ENCODE measurements at regions not wholly inside any gene's neighbourhood (a gene's known extent, or its start where the extent isn't known, plus 50 kb on each side); places are given as distances from the start of the nearest gene placed in this dataset.

DNA sequence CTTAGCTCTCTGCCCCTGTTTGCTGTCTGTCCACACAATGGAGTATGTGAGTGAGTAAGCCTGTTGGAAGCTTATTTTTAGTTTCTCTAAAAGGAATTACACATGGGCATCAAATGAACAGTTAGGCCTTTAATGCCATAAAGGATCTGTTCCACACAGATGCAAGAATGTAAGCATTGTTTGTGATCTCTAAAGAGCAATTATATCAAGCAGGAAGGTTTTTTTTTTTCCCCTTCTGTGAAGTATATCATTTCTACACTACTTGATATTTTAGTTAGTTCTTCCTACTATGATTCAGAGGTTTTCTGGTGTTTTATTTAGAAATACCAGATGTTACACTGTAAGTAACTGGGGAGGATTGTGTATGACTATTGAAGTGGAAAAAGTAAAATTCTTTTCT is 627.5 kb downstream of the COL12A1 start:
- TF ChIP-seq SIN3A (IDR thresholded peaks at IDR 0.05; ENCODE audit: borderline replicate concordance, insufficient read depth, low read length): no peak
- no peak for TF ChIP-seq POLR2AphosphoS5 (IDR thresholded peaks at IDR 0.05; ENCODE audit: low read depth, low read length)
- TF ChIP-seq, protein P1, sequence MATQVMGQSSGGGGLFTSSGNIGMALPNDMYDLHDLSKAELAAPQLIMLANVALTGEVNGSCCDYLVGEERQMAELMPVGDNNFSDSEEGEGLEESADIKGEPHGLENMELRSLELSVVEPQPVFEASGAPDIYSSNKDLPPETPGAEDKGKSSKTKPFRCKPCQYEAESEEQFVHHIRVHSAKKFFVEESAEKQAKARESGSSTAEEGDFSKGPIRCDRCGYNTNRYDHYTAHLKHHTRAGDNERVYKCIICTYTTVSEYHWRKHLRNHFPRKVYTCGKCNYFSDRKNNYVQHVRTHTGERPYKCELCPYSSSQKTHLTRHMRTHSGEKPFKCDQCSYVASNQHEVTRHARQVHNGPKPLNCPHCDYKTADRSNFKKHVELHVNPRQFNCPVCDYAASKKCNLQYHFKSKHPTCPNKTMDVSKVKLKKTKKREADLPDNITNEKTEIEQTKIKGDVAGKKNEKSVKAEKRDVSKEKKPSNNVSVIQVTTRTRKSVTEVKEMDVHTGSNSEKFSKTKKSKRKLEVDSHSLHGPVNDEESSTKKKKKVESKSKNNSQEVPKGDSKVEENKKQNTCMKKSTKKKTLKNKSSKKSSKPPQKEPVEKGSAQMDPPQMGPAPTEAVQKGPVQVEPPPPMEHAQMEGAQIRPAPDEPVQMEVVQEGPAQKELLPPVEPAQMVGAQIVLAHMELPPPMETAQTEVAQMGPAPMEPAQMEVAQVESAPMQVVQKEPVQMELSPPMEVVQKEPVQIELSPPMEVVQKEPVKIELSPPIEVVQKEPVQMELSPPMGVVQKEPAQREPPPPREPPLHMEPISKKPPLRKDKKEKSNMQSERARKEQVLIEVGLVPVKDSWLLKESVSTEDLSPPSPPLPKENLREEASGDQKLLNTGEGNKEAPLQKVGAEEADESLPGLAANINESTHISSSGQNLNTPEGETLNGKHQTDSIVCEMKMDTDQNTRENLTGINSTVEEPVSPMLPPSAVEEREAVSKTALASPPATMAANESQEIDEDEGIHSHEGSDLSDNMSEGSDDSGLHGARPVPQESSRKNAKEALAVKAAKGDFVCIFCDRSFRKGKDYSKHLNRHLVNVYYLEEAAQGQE (IDR thresholded peaks at IDR 0.05; ENCODE audit: insufficient read depth in 1 of 2, low read depth in 2 of 2, low read length in 2 of 2): no peak

Measured in PFSK-1 (cell line).